ENCODE measurements at regions not wholly inside any gene's neighbourhood (a gene's known extent, or its start where the extent isn't known, plus 50 kb on each side); places are given as distances from the start of the nearest gene placed in this dataset.

DNA sequence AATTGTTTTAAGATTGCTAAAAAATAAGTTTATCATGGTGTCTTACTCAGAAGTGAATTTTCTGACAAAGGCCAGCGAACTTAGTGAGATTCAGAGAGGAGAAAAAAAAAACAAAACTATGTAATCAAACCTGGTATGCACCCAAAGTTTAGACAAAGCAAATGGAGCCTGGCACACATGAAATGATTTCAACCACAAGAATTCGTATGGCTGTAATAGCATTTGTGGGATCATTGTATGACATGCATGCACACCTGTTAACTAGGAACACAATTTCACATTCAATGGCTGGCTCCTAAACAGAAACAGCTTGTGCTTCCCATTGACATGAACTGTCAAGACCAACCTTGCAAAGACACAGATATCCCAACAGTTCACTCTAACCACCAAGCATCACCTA lies 94.6 kb downstream of the ZIC4 start:
- ChIA-PET POLR2A (no interaction called here), CTCF (no interaction called here)
- Histone ChIP-seq H3K36me3 (ENCODE audit: control insufficient read depth in 4 of 4, insufficient read depth in 4 of 4, low read length in 3 of 4) (no peaks in the 10 kb centered on the region), H3K4me1 (ENCODE audit: control extremely low read depth in 1 of 4, control insufficient read depth in 4 of 4, insufficient read depth in 4 of 4, low read length in 3 of 4) (no peaks in the 10 kb centered on the region), H3K27me3 (replicated peaks in 2 of 5; ENCODE audit: control insufficient read depth in 4 of 5, insufficient read depth in 5 of 5, low read length in 4 of 5) (no peaks in the 10 kb centered on the region), H3K27ac (ENCODE audit: insufficient read depth in 1 of 2, low read depth in 1 of 2, low read length in 2 of 2, poor library complexity in 1 of 2, severe bottlenecking in 2 of 2) (no peak overlapping the region), H3K4me3 (ENCODE audit: control insufficient read depth in 1 of 7, extremely low read depth in 1 of 7, insufficient read depth in 4 of 7, low read depth in 2 of 7, low read length in 6 of 7) (no peak overlapping the region), H3K9me3 (ENCODE audit: control extremely low read depth in 1 of 5, control insufficient read depth in 4 of 5, insufficient read depth in 2 of 5, low read depth in 1 of 5, low read length in 4 of 5) (no peaks in the 10 kb centered on the region)
- 100% methylated on average over 2 of the region's 2 CpGs for WGBS (ENCODE audit: insufficient coverage)
- DNase-seq, result no peak

DNA sequence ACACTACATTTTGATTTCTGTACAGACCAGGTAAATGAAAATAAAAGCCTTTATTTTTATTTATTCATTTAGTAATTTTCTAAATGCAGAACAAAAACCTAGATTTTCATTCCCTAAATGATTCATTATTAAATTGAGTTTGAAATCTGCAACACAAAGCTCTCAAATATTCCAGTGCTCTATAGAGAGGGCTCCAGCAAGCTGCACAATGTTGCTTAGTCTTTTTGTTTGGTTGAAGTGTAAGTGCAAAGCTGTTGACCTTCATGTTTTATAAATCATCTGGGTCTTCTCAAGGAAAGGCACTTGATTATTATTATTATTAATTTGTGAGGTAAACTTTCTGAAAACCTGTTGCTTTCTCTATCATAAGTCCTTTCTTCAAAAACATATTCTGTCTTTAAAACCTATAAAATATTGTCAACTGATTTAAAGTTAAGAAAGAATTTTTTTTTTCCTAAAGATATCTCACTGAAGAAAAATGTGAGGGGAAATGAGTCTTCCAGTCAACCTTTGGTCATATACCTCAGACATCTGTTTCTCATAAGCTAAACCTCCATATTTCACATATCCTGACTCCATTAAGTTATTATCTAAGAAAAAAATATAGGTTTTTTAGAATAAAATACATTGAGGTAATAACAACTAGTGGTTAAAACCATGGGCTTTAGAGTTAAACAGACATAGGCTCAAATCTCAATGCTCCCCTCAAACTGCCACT lies 100.7 kb downstream of the ZIC4 start:
- no peak overlapping the region for H3K27ac ChIP-seq (ENCODE audit: insufficient read depth in 1 of 2, low read depth in 1 of 2, low read length in 2 of 2, poor library complexity in 1 of 2, severe bottlenecking in 2 of 2)
- H3K9me3 ChIP-seq (ENCODE audit: control extremely low read depth in 1 of 5, control insufficient read depth in 4 of 5, insufficient read depth in 2 of 5, low read depth in 1 of 5, low read length in 4 of 5), result no peaks in the 10 kb centered on the region
- no peaks in the 10 kb centered on the region for H3K4me1 ChIP-seq (ENCODE audit: control extremely low read depth in 1 of 4, control insufficient read depth in 4 of 4, insufficient read depth in 4 of 4, low read length in 3 of 4)
- no peak for DNase-seq
- no peak overlapping the region for H3K4me3 ChIP-seq (ENCODE audit: control insufficient read depth in 1 of 7, extremely low read depth in 1 of 7, insufficient read depth in 4 of 7, low read depth in 2 of 7, low read length in 6 of 7)
- no peaks in the 10 kb centered on the region for H3K36me3 ChIP-seq (ENCODE audit: control insufficient read depth in 4 of 4, insufficient read depth in 4 of 4, low read length in 3 of 4)
- CTCF ChIA-PET, result no interaction called here
- no peaks in the 10 kb centered on the region for H3K27me3 ChIP-seq (replicated peaks in 2 of 5; ENCODE audit: control insufficient read depth in 4 of 5, insufficient read depth in 5 of 5, low read length in 4 of 5)
- POLR2A ChIA-PET, result no interaction called here

DNA sequence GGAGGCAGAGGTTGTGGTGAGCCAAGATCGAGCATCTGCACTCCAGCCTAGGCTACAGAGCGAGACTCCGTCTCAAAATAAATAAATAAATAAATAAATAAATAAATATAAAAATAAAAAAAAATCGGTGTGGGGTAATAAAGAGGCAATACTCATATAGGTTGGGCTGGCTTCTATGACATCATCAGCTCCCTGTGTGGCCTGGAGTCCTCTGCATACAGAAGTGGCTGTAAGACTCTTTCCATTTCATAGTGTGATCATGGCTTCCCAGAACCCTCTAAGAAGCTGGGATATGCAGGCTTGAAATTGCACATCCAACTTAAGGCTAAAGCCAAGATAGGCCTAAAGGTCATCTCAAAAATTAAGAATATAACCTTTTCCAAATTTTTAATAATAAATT lies 101.6 kb downstream of the ZIC4 start:
- Histone ChIP-seq H3K36me3 (ENCODE audit: control insufficient read depth in 4 of 4, insufficient read depth in 4 of 4, low read length in 3 of 4) (no peaks in the 10 kb centered on the region), H3K4me3 (ENCODE audit: control insufficient read depth in 1 of 7, extremely low read depth in 1 of 7, insufficient read depth in 4 of 7, low read depth in 2 of 7, low read length in 6 of 7) (no peak overlapping the region), H3K27ac (ENCODE audit: insufficient read depth in 1 of 2, low read depth in 1 of 2, low read length in 2 of 2, poor library complexity in 1 of 2, severe bottlenecking in 2 of 2) (no peak overlapping the region), H3K4me1 (ENCODE audit: control extremely low read depth in 1 of 4, control insufficient read depth in 4 of 4, insufficient read depth in 4 of 4, low read length in 3 of 4) (no peaks in the 10 kb centered on the region), H3K9me3 (ENCODE audit: control extremely low read depth in 1 of 5, control insufficient read depth in 4 of 5, insufficient read depth in 2 of 5, low read depth in 1 of 5, low read length in 4 of 5) (no peaks in the 10 kb centered on the region), H3K27me3 (replicated peaks in 2 of 5; ENCODE audit: control insufficient read depth in 4 of 5, insufficient read depth in 5 of 5, low read length in 4 of 5) (no peaks in the 10 kb centered on the region)
- ChIA-PET CTCF (no interaction called here), POLR2A (no interaction called here)
- DNase-seq, result no peak
- no CpG with 5 or more reads among the region's 4 CpGs for WGBS (ENCODE audit: insufficient coverage)

DNA sequence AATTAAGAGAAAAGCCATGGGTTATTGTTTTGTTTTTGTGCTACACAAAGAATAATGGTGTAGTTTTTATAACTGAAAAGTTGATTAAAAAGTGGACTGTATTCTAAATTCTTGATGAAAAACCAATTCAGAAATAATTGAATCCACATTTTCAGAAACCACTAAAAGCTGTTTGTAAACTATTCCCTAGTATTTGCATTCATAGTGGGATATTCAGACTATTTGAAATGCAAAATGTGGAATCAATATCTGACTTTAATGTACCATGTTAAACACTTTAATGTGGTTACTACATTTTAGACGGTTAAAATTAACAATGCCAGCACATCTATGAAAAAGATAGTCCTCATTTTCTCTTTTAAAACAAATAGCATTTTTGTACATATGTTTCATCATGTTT lies 104.6 kb downstream of the ZIC4 start:
- no peak overlapping the region for H3K27ac ChIP-seq (ENCODE audit: insufficient read depth in 1 of 2, low read depth in 1 of 2, low read length in 2 of 2, poor library complexity in 1 of 2, severe bottlenecking in 2 of 2)
- ChIA-PET CTCF (no interaction called here), POLR2A (no interaction called here)
- no peaks in the 10 kb centered on the region for H3K4me1 ChIP-seq (ENCODE audit: control extremely low read depth in 1 of 4, control insufficient read depth in 4 of 4, insufficient read depth in 4 of 4, low read length in 3 of 4)
- no peaks in the 10 kb centered on the region for H3K36me3 ChIP-seq (ENCODE audit: control insufficient read depth in 4 of 4, insufficient read depth in 4 of 4, low read length in 3 of 4)
- no CpG with 5 or more reads among the region's 1 CpG for WGBS (ENCODE audit: insufficient coverage)
- H3K27me3 ChIP-seq (replicated peaks in 2 of 5; ENCODE audit: control insufficient read depth in 4 of 5, insufficient read depth in 5 of 5, low read length in 4 of 5), result peaks cover 0 to 2% (median 0%) of the 10 kb centered on the region in 5 experiments
- DNase-seq, result no peak
- H3K9me3 ChIP-seq (ENCODE audit: control extremely low read depth in 1 of 5, control insufficient read depth in 4 of 5, insufficient read depth in 2 of 5, low read depth in 1 of 5, low read length in 4 of 5), result no peaks in the 10 kb centered on the region
- H3K4me3 ChIP-seq (ENCODE audit: control insufficient read depth in 1 of 7, extremely low read depth in 1 of 7, insufficient read depth in 4 of 7, low read depth in 2 of 7, low read length in 6 of 7), result no peak overlapping the region

DNA sequence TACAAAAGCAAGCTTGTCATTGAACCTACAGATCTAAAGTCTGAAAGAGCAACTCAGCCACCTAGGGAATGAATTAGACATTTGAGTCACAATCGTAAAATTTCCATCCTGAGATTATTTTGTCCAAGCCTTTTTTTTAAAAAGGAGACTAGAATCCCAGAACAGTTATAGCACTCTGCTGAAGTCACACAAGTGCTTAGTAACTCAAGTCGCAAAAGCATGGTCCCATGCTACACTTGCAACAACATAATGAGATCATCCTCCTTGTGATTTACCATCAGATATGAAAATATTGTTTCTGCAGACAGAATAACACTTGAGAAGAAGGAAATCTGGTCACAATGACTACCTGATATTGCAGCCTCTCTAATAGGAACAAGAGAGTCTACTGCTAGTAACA lies 106.7 kb downstream of the ZIC4 start:
- WGBS (ENCODE audit: insufficient coverage), result 96% methylated on average over 2 of the region's 2 CpGs
- Histone ChIP-seq H3K27ac (ENCODE audit: insufficient read depth in 1 of 2, low read depth in 1 of 2, low read length in 2 of 2, poor library complexity in 1 of 2, severe bottlenecking in 2 of 2) (no peak overlapping the region), H3K4me1 (ENCODE audit: control extremely low read depth in 1 of 4, control insufficient read depth in 4 of 4, insufficient read depth in 4 of 4, low read length in 3 of 4) (no peaks in the 10 kb centered on the region), H3K4me3 (ENCODE audit: control insufficient read depth in 1 of 7, extremely low read depth in 1 of 7, insufficient read depth in 4 of 7, low read depth in 2 of 7, low read length in 6 of 7) (no peak overlapping the region), H3K27me3 (replicated peaks in 2 of 5; ENCODE audit: control insufficient read depth in 4 of 5, insufficient read depth in 5 of 5, low read length in 4 of 5) (peaks cover 0 to 2% (median 0%) of the 10 kb centered on the region in 5 experiments), H3K9me3 (ENCODE audit: control extremely low read depth in 1 of 5, control insufficient read depth in 4 of 5, insufficient read depth in 2 of 5, low read depth in 1 of 5, low read length in 4 of 5) (no peaks in the 10 kb centered on the region), H3K36me3 (ENCODE audit: control insufficient read depth in 4 of 4, insufficient read depth in 4 of 4, low read length in 3 of 4) (no peaks in the 10 kb centered on the region)
- ChIA-PET CTCF (no interaction called here), POLR2A (no interaction called here)
- DNase-seq, result no peak

DNA sequence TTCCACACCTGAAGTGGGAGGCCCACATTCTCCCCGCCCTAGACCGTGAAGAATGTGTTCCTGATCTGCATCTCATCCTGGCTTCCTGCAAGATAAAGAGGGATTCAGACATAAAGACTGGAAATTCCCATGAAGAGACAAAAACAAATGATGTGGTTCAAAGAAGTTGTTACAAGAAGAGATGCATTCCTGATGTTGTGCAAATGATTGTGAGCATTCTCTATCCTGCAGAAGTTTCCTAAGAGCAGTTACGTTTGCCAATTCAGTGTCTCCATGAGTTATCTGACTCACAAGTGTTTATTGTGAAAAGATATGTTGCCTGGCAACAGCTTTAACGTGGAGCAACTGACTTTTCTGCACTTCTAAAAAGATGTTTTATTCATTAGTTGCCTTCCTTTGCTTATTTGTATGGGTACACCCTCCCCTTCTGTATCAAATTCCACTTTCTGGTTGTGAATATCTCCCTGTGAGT lies 107.8 kb downstream of the ZIC4 start:
- no peak for DNase-seq
- H3K4me1 ChIP-seq (ENCODE audit: control extremely low read depth in 1 of 4, control insufficient read depth in 4 of 4, insufficient read depth in 4 of 4, low read length in 3 of 4), result no peaks in the 10 kb centered on the region
- H3K27ac ChIP-seq (ENCODE audit: insufficient read depth in 1 of 2, low read depth in 1 of 2, low read length in 2 of 2, poor library complexity in 1 of 2, severe bottlenecking in 2 of 2), result no peak overlapping the region
- peaks cover 0 to 2% (median 0%) of the 10 kb centered on the region in 5 experiments for H3K27me3 ChIP-seq (replicated peaks in 2 of 5; ENCODE audit: control insufficient read depth in 4 of 5, insufficient read depth in 5 of 5, low read length in 4 of 5)
- ChIA-PET CTCF (no interaction called here), POLR2A (no interaction called here)
- no peaks in the 10 kb centered on the region for H3K36me3 ChIP-seq (ENCODE audit: control insufficient read depth in 4 of 4, insufficient read depth in 4 of 4, low read length in 3 of 4)
- H3K4me3 ChIP-seq (ENCODE audit: control insufficient read depth in 1 of 7, extremely low read depth in 1 of 7, insufficient read depth in 4 of 7, low read depth in 2 of 7, low read length in 6 of 7), result no peak overlapping the region
- H3K9me3 ChIP-seq (ENCODE audit: control extremely low read depth in 1 of 5, control insufficient read depth in 4 of 5, insufficient read depth in 2 of 5, low read depth in 1 of 5, low read length in 4 of 5), result no peaks in the 10 kb centered on the region
- 47% methylated on average over 1 of the region's 4 CpGs for WGBS (ENCODE audit: insufficient coverage)

DNA sequence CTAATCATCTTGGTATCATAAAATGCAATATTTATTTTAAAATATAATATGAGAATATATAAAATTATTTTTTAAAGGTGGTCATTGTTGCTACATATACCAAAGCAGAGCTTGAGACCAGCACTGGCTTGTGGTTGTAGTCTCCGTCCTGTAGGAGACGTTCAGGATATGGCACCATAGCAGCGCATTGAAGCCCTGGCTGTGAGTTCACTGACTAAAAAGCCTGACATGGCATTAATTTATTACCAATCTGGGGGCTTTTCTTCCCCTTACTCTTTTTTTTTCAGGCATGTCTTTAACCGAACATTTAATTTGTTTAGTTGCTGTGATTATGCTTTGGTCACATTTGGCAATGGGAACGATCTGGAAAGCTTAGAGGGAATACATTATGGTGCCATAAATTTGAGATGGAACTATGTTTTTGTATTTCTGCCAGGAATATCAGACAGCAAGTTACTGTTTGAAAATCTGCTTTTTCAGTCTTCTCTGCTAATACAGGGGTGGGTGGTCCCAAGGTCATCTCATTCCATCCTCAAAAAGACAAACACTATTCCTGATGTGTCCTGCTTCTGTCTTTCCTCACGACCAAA lies 108.5 kb downstream of the ZIC4 start:
- POLR2A ChIA-PET, result no interaction called here
- CTCF ChIA-PET, result no interaction called here
- WGBS (ENCODE audit: insufficient coverage), result 63% methylated on average over 3 of the region's 6 CpGs
- H3K4me1 ChIP-seq (ENCODE audit: control extremely low read depth in 1 of 4, control insufficient read depth in 4 of 4, insufficient read depth in 4 of 4, low read length in 3 of 4), result no peaks in the 10 kb centered on the region
- peaks cover 0 to 2% (median 0%) of the 10 kb centered on the region in 5 experiments for H3K27me3 ChIP-seq (replicated peaks in 2 of 5; ENCODE audit: control insufficient read depth in 4 of 5, insufficient read depth in 5 of 5, low read length in 4 of 5)
- no peak overlapping the region for H3K4me3 ChIP-seq (ENCODE audit: control insufficient read depth in 1 of 7, extremely low read depth in 1 of 7, insufficient read depth in 4 of 7, low read depth in 2 of 7, low read length in 6 of 7)
- H3K27ac ChIP-seq (ENCODE audit: insufficient read depth in 1 of 2, low read depth in 1 of 2, low read length in 2 of 2, poor library complexity in 1 of 2, severe bottlenecking in 2 of 2), result no peak overlapping the region
- no peaks in the 10 kb centered on the region for H3K36me3 ChIP-seq (ENCODE audit: control insufficient read depth in 4 of 4, insufficient read depth in 4 of 4, low read length in 3 of 4)
- H3K9me3 ChIP-seq (ENCODE audit: control extremely low read depth in 1 of 5, control insufficient read depth in 4 of 5, insufficient read depth in 2 of 5, low read depth in 1 of 5, low read length in 4 of 5), result no peaks in the 10 kb centered on the region
- no peak for DNase-seq

Data from common myeloid progenitor, CD34-positive (primary cell).